SK-MEL-5 (cell line): ENCODE measurements at regions not wholly inside any gene's neighbourhood (a gene's known extent, or its start where the extent isn't known, plus 50 kb on each side); places are given as distances from the start of the nearest gene placed in this dataset.
A peak's percentile ranks its signal among the peaks of the same experiment; 100 is the strongest.
"Not testable (repeated sequence)": the region's sequence is repeated elsewhere in the genome, so short reads cannot be mapped to it uniquely, and the experiment has no call there.

Experiments used
- DNase-seq: peaks from one replicate; pipeline ENCODE4 v3.0.0-alpha.2; 2016; ENCODE audit warnings: low read depth, low spot score
- in situ Hi-C: cut with HindIII; loops from 2 replicates; pipeline ENCODE4 v1.10.0; 2016; ENCODE audit warnings: low sequenced_read_pairs, high pct_unique_total_duplicates, low pct_unique_long_range_greater_than_20kb

DNA sequence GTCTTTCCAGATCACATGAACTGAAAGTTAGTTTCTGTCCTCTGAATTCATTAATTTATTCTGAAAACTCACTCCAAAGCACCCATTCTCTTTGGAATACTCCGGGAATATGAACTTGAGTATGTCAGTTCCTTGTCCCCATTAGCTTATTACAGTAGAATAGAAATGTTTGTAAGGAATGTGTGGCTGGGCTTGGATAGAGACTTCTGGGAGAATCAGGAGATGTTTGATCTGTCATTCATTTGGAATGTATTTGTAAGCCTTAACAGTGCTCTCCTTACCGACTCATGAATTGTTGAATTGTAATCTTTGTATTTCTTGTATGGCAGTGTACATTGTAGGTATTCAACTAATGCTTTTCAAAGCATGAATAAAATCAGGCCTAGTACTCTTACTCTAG is 548.4 kb downstream of the LRRC70 start:
- in situ Hi-C loops: no loop called here
- DNase-seq: peak; percentile 31

DNA sequence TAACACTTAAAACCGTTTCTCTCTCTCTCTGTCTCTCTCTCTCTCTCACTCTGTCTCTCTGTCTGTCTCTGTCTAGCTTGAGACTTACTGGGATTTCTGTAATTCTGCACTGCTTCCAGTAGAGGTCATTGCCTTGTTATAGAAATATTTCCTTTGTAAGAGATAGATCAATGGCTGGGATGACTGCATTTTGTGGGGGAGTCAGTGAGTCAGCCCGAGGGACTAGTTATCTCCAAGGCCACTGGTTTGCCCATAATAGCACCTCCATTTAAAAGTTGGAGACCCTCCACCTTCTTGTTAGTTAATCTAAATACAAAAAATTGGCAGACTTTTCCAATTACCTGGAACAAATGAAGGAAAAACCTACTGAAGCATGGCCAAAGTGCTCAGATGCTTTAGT is 547.2 kb downstream of the LRRC70 start:
- in situ Hi-C loops: no loop called here
- peak; percentile 71 for DNase-seq

DNA sequence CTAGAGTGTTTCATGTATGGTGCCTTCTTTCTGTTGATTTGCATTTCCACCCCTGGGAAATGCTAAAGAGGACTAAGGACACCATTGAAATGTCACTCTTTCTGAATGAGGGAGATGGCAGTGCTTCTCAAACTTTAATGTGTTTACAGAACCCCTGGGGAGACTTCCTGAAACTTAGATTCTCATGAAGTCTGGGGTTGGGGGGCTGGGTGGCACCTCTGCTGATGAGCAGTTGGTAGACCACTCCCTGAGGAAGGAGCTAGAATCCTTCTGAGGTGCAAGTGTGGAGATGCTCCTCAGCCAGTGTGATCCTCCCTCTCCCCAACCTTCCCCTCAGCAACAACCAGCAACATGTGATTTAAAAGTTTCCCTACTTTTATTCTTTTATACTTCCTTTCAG is 546.8 kb downstream of the LRRC70 start:
- in situ Hi-C loops: no loop called here
- no peak for DNase-seq

DNA sequence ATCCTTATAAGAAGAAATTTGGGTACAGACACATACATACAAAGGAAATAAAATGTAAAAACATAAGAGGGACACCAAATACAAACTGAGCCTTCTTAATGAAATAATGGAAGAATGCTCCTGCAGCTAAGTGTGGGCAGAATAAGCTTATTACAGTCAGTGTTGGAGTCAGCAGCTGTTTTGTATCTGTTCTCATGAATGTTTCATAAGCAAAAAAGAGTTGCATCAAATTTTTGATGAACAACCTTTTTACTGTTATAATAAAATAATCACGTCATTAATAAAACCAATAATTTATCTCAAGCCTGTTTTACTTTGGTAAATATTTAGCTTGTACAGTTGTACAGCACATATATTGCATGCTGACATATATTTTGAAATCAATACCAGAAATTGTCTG is 545.6 kb downstream of the LRRC70 start:
- in situ Hi-C loops: no loop called here

DNA sequence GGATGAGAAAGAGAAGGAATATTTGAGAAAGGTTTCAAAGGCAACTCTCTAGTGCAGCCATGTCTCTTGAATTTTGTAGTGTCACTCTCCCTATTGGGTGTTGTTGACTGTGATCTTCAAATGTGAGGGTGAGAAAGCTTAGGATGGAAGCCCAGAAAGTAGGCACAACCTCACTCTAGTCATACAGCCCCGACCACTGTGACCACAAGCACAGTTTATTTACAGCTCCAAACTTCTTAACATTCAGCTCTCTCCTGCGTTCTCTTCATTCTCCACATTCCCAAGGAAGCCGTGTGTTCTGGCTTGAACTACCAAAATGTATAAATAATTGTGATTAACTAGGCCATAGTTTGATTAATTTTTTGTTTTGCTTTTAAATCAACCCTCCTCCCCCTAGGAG is 542.9 kb downstream of the LRRC70 start:
- DNase-seq: no peak
- in situ Hi-C loops: no loop called here

More for the DNA sequence above, 545.6 kb downstream of the LRRC70 start:
- no peak for DNase-seq

DNA sequence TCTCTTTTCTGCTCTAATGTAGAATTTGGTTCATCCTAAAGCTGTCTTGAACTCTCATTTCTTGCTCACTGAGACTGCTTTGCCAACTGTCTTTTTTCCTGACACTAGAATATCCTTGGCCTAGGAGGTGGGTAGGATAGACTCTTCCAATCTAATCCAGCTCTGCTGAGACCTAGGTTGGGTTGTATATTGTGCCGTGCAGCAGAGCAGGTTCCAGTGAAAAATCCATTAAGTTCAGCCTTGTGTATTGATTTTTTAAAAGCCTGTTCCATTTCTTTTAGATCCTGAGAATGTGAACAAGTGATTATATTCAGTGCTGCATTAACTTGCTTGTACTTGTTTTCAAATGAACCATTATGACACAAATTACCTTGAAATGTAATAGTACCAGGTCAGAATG is 539.6 kb downstream of the LRRC70 start:
- in situ Hi-C loops: no loop called here
- DNase-seq: no peak

DNA sequence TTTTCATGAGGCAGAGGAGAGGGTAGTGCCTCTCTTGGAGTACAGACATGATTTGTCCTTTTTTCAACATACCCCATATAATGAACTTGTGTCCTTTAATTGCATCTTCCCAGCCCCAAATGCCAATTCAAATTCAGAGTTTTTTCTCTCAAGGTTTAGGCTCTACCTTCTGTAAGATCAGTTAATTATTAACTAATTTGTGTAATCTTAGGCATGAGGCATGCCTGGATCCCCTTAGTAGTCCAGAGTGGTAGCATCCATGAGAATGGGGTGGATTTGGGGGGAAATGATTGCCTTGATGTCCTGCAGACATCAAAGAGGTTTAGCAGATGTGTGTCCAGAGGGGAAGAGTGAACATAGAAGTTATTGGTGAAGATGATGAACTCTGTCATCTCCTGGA is 533.3 kb downstream of the LRRC70 start:
- in situ Hi-C loops: no loop called here
- no peak for DNase-seq

DNA sequence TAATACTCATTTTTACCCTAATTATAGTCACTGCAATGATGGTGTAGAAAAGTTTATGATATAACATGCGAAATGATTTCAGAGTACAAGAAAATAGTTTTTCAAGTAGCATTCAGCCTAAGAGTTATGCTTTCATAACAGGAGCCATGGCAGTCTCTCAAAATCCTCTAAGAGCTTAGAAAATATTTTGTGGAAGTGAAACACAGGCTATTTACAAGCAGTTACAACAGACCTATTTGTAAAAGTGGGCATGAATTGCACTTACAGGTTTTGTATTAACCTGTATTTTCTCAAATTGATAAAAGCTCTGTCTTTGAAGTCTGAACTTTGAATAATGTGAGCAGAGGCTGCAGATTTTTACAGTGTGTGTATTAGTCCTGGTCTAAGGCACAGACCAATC is 523.3 kb downstream of the LRRC70 start:
- in situ Hi-C loops: no loop called here

DNA sequence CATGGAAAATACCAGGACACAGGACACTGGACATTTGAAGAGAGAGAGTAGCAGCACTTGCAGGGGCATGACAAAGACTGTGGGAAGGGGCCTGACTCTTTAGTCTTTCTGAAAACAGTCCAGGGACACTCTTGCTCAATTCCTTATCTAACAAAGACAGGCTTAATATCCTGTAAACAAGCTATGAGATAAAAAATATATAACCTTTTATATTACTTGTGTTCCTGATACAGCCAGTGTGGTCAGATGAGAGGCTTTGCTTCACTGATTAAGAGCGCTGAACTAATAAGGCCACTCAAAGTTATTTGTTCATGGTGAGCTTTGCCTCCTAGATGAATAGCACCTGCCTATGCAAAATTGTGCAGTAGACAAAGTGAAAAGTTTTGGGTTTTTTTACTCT is 518.7 kb downstream of the LRRC70 start:
- DNase-seq: no peak
- in situ Hi-C loops: no loop called here

More for the DNA sequence above, 523.3 kb downstream of the LRRC70 start:
- no peak for DNase-seq

DNA sequence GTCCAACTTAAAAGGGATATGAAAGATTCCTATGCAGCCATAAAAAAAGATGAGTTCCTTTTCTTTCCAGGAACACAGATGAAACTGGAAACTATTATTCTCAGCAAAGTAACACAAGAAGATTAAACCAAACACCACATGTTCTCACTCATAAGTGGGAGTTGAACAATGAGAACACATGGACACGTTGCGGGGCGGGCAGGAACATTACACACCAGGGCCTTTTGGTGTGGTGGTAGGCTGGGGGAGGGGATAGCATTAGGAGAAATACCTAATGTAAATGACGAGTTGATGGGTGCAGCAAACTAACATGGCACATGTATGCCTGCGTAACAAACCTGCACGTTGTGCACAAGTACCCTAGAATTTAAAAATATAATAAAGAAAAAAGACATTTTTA is 516.1 kb downstream of the LRRC70 start:
- no peak for DNase-seq
- in situ Hi-C loops: no loop called here

DNA sequence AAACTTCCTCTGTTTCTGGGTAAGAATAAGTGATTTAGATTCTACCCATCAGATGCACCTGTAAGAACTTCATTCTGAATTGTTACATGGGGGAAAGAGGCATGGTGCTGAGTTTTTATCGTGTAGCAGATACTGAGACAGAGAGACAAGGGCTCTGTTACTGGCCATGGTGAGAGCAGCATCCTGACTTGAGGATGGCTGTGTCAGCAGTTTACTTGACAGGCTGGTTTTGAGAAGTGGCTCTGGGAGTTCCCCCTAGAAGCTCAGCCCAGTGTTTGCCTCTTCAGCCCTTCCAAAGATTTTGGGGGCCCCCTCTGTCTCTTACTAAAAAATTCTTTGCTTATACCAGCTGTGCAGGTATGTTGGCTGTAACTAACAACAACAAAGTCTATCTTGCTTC is 510.5 kb downstream of the LRRC70 start:
- in situ Hi-C loops: no loop called here
- DNase-seq: no peak

DNA sequence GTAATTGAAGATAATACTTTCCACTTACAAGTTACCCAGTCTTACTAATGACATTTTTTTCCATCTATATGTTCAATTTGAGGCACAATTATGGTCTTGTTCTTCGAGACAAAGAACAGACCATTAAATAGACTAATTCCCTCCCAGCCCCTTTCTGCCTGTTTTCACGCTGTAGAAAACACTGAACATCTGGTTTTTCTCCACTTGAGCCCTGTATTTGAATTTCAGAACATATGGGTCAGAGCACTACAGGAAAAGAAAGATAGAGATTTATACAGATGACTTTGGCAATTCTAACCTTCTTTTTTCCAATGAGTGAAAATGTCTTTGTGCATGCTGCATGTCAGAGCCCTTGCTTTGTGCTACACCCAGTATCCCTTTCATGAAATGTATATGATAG is 506.9 kb downstream of the LRRC70 start:
- no peak for DNase-seq
- in situ Hi-C loops: no loop called here

DNA sequence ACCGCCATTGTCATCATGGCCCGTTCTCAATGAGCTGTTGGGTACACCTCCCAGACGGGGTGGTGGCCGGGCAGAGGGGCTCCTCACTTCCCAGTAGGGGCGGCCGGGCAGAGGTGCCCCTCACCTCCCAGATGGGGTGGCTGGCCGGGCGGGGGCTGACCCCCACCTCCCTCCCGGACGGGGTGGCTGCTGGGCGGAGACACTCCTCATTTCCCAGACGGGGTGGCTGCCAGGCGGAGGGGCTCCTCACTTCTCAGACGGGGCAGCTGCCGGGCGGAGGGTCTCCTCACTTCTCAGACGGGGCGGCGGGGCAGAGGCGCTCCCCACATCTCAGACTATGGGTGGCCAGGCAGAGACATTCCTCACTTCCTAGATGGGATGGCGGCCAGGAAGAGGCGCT is 505.1 kb downstream of the LRRC70 start:
- in situ Hi-C loops, DNase-seq: not testable (repeated sequence)

DNA sequence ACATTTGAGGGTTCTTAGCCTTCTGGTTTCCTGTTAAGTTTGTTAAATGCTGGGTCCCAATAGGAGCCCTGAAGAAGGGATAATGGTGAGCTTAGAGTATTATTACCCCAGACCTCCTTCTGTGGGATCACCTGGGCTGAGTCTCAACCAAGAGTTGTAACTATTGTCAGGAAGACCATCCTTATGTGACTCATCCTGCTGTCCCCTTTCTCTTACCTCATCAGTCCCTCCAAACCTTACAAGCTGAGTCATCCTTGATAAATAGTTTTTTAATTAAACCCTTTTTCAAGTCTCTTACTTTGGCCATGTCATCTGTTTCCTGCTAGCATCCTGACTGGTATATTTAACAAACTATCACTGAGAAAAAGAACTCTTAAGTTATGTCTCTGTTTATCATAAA is 502.8 kb downstream of the LRRC70 start:
- DNase-seq: no peak
- in situ Hi-C loops: no loop called here

DNA sequence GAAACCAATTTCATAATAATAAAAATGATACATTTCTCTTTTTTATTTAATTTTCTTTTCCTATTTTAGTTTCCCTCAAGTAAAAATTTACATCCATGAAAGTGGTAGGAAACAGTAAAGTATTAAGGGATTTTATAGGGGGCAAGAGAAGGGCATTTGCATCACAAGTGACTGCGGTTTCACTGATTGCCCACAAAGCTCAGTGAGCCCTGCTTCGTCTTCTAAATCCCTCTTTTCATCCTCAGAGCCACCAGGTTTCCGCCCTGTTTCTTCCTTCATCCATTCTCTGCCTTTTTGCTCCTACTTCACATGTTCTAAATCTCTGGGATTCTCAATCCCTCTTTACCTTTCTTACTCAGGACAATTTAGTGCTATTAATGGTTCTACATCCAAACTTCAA is 491.4 kb downstream of the LRRC70 start:
- in situ Hi-C loops: no loop called here
- DNase-seq: no peak

DNA sequence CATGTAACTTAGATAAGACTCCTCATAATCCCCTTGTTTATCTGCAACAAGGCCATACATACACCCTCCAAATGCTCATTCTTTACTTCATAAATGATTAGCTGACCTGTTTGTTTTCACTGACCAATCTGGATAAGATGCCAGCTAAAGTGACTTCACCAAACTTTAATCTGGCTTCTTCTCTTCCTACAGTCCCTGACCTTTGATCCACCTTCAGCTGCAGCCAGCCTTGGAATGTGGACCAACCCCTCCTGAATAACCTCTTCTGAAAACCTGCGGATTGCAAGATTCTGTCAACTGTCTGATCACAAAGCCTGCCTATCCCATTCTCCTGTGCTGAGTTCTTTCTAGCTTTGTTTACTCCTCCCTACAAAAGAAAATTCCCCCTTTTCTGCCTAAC is 476.8 kb downstream of the LRRC70 start:
- in situ Hi-C loops: no loop called here
- no peak for DNase-seq

DNA sequence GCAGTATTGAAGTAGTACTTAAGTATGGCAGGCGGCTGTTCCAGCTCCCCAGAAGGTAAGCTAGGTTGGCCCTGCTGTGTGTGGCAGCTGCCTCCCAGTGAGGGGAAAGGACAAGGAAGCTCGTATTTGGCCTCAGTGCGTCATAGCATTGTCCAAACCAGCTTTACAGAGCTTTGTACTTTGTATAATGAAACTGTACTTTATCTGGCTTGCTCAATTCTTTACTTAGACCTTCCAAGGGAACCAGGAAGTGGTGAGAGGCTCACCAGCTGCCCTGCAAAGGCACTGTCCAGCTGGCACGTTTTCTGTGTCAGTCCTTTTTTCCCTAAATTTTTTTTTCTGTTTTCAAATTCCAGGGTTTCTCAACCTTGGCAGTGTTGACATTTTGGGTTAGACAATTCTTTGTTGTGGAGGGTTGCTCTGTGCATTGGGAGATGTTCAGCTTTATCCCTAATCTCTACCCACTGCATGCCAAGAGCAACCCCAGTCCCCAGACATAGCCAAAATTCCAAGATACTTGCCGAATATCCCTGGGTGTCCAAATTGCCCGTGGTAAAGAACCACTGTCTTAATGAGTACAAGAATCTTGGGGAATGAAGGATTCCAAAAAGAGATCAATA is 474.5 kb downstream of the LRRC70 start:
- no peak for DNase-seq
- in situ Hi-C loops: no loop called here

DNA sequence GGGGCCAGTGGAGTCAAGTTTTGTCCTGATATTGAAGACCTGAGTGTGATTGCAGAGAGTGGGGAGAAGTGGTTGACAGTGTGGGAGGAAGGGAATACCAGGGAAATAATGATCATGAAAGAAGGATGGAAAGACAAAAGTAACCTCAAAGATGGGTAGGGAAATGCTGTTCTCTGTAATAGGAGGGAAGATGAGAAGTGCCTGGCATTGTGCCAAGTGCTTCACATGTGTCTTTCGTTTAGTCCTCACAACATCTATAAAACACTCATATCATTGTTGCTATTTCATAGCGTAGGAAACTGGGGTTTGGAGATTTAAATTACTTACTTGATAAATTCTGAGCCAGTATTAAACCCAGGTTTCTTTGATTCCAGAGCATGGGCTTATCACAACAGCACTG is 472.3 kb downstream of the LRRC70 start:
- in situ Hi-C loops: no loop called here
- no peak for DNase-seq

DNA sequence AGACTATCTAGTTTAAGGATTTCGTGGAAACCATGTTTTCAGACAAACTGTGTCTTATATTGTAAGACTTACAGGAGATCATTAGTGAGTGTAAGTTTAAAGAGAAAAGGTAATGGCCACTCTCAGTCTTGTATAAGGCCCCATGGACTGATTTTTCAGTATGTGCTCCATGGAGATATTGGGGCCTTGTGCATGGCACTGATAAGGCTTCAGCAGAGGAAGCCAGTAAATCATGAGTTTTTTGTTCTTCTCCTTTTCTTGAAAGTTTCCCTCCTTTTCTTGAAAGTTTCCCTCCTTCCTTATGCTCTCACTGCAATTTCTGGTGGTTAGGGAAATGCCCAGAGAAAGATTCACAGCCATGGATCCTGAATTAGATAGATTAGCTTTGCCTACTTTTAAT is 471.3 kb downstream of the LRRC70 start:
- in situ Hi-C loops: no loop called here
- no peak for DNase-seq

DNA sequence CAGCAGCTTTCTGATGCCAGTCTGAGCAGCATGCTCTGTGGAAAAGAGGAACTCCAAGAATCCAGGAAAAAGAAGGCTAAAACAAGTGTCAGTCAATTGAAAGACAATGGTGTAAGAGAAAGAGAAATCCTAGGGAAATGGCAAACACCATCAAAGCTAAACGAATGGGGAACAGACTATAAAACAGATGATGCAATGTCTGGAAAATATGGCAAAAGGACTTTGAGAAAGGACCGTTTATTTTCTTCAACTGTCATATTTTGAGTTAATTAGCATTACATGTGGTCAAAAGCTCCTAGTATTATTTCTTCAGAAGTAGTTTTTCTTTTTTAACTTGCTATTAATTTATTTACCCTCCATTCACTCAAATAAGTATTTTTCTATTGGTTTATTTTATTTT is 465.2 kb downstream of the LRRC70 start:
- in situ Hi-C loops: no loop called here
- no peak for DNase-seq
